ENCODE measurements at regions not wholly inside any gene's neighbourhood (a gene's known extent, or its start where the extent isn't known, plus 50 kb on each side); places are given as distances from the start of the nearest gene placed in this dataset.

DNA sequence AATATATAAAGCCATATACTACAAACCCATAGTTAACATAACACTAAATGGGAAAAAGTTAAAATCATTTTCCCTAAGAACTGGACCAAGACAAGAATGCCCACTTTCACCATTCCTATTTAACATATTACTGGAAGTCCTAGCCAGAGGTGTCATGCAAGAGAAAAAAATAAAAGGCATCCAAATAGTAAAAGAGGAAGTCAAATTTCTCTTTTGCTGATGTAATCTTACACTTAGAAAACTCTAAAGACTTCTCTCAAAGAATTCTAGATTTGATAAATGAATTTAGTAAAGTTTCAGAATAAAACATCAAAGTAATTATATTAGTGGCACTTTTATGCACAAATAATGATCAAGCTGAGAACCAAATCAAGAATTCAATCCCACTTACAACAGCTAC lies 678.9 kb upstream of the SLITRK5 start:
- 0 out of 2 replicates have a peak, but pooled peaks cover 4% of the 10 kb centered on the region for H3K36me3 Mint-ChIP-seq (ENCODE audit: low read depth)
- DNase-seq, result no peak
- H3K4me3 Mint-ChIP-seq, result no peak overlapping the region
- peaks cover 29% of the 10 kb centered on the region for H3K9me3 Mint-ChIP-seq
- TF ChIP-seq, protein P1, sequence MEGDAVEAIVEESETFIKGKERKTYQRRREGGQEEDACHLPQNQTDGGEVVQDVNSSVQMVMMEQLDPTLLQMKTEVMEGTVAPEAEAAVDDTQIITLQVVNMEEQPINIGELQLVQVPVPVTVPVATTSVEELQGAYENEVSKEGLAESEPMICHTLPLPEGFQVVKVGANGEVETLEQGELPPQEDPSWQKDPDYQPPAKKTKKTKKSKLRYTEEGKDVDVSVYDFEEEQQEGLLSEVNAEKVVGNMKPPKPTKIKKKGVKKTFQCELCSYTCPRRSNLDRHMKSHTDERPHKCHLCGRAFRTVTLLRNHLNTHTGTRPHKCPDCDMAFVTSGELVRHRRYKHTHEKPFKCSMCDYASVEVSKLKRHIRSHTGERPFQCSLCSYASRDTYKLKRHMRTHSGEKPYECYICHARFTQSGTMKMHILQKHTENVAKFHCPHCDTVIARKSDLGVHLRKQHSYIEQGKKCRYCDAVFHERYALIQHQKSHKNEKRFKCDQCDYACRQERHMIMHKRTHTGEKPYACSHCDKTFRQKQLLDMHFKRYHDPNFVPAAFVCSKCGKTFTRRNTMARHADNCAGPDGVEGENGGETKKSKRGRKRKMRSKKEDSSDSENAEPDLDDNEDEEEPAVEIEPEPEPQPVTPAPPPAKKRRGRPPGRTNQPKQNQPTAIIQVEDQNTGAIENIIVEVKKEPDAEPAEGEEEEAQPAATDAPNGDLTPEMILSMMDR (IDR thresholded peaks at IDR 0.05), result no peak
- H3K27ac Mint-ChIP-seq, result no peak overlapping the region
- no peaks in the 10 kb centered on the region for H3K27me3 Mint-ChIP-seq (ENCODE audit: insufficient read depth)
- H3K4me1 Mint-ChIP-seq (ENCODE audit: low read depth), result no peaks in the 10 kb centered on the region

DNA sequence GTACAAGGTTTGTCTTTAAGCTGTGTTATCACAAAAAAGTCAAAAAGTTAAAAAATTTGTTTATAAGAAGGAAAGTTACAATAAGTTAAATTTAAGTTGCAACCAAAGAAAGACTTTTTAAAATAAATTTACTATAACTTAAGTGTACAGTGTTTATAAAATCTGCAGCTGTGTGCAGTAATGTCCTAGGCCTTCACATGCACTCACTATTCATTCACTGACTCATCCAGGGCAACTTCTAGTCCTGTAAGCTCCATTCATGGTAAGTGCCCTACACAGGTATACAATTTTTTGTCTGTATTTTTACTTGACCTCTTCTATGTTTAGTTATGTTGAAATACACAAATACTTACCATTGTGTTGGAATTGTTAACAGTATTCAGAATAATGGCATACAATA lies 667.9 kb upstream of the SLITRK5 start:
- Mint-ChIP-seq H3K27me3 (ENCODE audit: insufficient read depth) (no peaks in the 10 kb centered on the region), H3K4me1 (ENCODE audit: low read depth) (no peaks in the 10 kb centered on the region), H3K36me3 (ENCODE audit: low read depth) (no peaks in the 10 kb centered on the region), H3K9me3 (peaks cover 38% of the 10 kb centered on the region), H3K4me3 (no peak overlapping the region), H3K27ac (no peak overlapping the region)
- TF ChIP-seq, protein P1 (IDR thresholded peaks at IDR 0.05), result no peak
- DNase-seq, result no peak

DNA sequence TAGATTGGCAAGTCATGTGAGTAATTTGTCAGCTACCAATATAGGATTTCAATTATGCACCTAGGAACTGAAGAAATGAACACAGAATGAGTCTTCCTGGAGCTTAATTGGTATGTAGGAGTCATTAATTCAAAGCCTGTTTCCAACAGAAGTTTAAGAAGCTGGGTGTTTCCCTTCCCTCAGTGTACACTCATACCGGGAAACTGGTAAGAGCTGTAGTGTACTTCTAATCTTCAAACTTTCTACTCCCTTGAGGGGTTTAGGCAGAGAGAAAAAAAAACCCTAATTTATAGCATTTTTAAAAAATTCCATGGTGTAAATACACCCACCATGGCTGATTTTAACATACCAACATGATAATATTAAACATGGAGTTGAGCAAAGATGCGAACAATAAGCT lies 665.7 kb upstream of the SLITRK5 start:
- H3K4me1 Mint-ChIP-seq (ENCODE audit: low read depth), result no peaks in the 10 kb centered on the region
- no peak overlapping the region for H3K27ac Mint-ChIP-seq
- no peaks in the 10 kb centered on the region for H3K27me3 Mint-ChIP-seq (ENCODE audit: insufficient read depth)
- TF ChIP-seq, protein P1 (IDR thresholded peaks at IDR 0.05), result no peak
- H3K4me3 Mint-ChIP-seq, result no peak overlapping the region
- peaks cover 38% of the 10 kb centered on the region for H3K9me3 Mint-ChIP-seq
- no peak for DNase-seq
- H3K36me3 Mint-ChIP-seq (ENCODE audit: low read depth), result no peaks in the 10 kb centered on the region

DNA sequence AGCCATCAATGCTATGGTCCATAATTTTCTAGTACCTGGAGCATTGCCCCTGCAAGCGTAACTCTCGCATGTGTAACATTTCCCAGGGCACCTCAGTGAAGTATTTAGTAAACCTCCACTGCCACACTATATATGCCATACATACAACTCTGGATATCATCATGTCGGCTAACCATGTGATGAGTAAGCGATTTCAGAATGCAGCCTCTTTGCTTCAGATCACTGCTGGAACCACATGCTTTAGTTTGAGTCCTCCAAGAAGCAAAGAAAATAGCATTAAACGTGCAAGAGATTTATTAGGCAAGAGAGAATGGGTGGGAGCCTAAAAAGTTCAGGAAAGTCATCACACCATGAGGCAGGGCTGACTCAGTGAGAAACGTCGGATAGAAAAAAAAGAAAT lies 635.6 kb upstream of the SLITRK5 start:
- H3K4me3 Mint-ChIP-seq, result no peak overlapping the region
- TF ChIP-seq, protein P1 (IDR thresholded peaks at IDR 0.05), result no peak
- no peak for DNase-seq
- peaks cover 4% of the 10 kb centered on the region; the same call in 1 of the 2 replicates for H3K36me3 Mint-ChIP-seq (ENCODE audit: low read depth)
- no peak overlapping the region for H3K27ac Mint-ChIP-seq
- no peaks in the 10 kb centered on the region for H3K4me1 Mint-ChIP-seq (ENCODE audit: low read depth)
- H3K9me3 Mint-ChIP-seq, result peaks cover 40% of the 10 kb centered on the region
- peaks cover 3% of the 10 kb centered on the region; the same call in 1 of the 2 replicates for H3K27me3 Mint-ChIP-seq (ENCODE audit: insufficient read depth)

DNA sequence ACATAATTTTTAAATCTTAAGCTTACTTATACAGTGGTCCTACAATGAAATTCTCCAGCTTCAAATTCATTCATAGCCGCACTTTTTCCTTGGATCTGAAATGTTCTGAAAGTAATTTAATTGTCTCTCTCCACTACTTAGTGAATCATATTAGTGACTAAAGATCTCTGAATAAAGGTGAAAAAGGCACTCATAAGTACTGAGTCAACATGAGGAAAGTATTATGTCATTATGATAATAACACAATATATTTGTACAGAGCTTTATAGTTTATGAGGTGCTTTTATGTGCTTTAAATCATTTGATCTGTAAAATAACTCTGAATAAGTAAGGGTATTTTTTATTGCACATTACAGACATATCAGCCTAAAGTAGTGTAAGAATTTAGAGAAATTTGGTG lies 628.2 kb upstream of the SLITRK5 start:
- no peaks in the 10 kb centered on the region for H3K4me1 Mint-ChIP-seq (ENCODE audit: low read depth)
- TF ChIP-seq, protein P1 (IDR thresholded peaks at IDR 0.05), result no peak
- no peak overlapping the region for H3K4me3 Mint-ChIP-seq
- H3K36me3 Mint-ChIP-seq (ENCODE audit: low read depth), result peaks cover 4% of the 10 kb centered on the region
- DNase-seq, result no peak
- peaks cover 37% of the 10 kb centered on the region for H3K9me3 Mint-ChIP-seq
- no peaks in the 10 kb centered on the region; the same call in 1 of the 2 replicates for H3K27me3 Mint-ChIP-seq (ENCODE audit: insufficient read depth)
- H3K27ac Mint-ChIP-seq, result no peak overlapping the region

DNA sequence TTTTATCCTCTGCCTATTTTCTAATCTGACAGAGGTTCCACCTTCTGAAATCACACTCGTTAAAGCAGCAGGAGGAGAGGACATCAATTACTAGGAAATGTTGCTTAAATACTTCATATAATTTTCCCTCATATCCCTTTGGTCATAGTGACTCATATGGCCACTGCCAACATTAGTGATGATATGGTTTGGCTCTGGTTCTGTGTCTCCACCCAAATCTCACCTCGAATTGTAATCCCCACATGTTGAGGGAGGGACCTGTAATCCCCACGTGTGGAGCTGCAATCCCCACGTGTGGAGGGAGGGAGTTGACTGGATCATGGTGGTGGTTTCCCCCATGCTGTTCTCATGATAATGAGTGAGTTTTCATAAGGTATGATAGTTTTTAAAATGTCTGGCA lies 618.4 kb upstream of the SLITRK5 start:
- Mint-ChIP-seq H3K27me3 (ENCODE audit: insufficient read depth) (no peaks in the 10 kb centered on the region), H3K27ac (no peak overlapping the region), H3K4me3 (no peak overlapping the region), H3K9me3 (peaks cover 28% of the 10 kb centered on the region), H3K4me1 (ENCODE audit: low read depth) (no peaks in the 10 kb centered on the region), H3K36me3 (ENCODE audit: low read depth) (peaks cover 3% of the 10 kb centered on the region; the same call in 1 of the 2 replicates)
- DNase-seq, result no peak
- TF ChIP-seq, protein P1 (IDR thresholded peaks at IDR 0.05), result no peak
